Vagina (tissue), 2 donors: ENCODE measurements at regions not wholly inside any gene's neighbourhood (a gene's known extent, or its start where the extent isn't known, plus 50 kb on each side); places are given as distances from the start of the nearest gene placed in this dataset.

Source experiments
- CTCF ChIP-seq, 3 experiments: fragments of 450-650 bp in 2 of 3; fragments of 200-600 bp in 1 of 3; sonication (generic) in 1 of 3; IDR thresholded peaks; one replicate each; pipeline ENCODE4 v1.5.1; 2017 to 2019; ENCODE audit warnings: antibody characterized with exemption in 3 of 3, mild to moderate bottlenecking in 2 of 3, moderate library complexity in 2 of 3
- POLR2A ChIP-seq, 2 donors: fragments of 450-650 bp; IDR thresholded peaks; one replicate each; pipeline ENCODE4 v1.6.1; 2017; ENCODE audit warnings: antibody characterized with exemption in 2 of 2, mild to moderate bottlenecking in 2 of 2, moderate library complexity in 2 of 2
- POLR2AphosphoS5 ChIP-seq, 2 donors: sonication (generic); formaldehyde crosslinking; IDR thresholded peaks; one replicate each; pipeline ENCODE4 v1.9.0; 2017; ENCODE audit warnings: antibody characterized with exemption in 2 of 2, mild to moderate bottlenecking in 2 of 2, low read depth in 1 of 2; ENCODE audit not compliant: insufficient read depth in 1 of 2

DNA sequence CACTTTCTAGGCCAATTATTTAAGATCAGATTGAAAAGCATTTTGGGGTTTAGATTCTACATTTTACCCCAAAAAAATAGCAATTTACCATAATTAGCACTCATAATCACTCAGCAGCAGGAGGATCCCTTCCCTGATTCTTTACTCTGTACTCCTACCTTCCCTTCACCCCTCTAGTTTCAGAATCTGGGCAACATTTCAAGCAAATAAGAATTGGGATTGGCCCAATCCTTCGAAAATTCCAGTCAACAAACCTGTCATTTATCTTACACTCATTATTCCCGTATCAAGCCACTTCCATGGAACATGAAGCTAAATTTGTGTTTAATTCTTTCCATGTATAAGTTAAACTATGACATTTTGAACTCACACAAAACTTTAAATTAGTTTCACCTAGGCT is 349.1 kb upstream of the USP15 start:
- no peak for TF ChIP-seq CTCF (IDR thresholded peaks at IDR 0.05)
- no peak for TF ChIP-seq POLR2AphosphoS5 (IDR thresholded peaks at IDR 0.05; ENCODE audit: insufficient read depth in 1 of 2, low read depth in 1 of 2)
- no peak for TF ChIP-seq POLR2A (IDR thresholded peaks at IDR 0.05)
